Ovary (tissue), 7 donors: ENCODE measurements at regions not wholly inside any gene's neighbourhood (a gene's known extent, or its start where the extent isn't known, plus 50 kb on each side); places are given as distances from the start of the nearest gene placed in this dataset.

ENCODE experiments used
- DNase-seq, 5 donors: peaks; one replicate each; pipeline ENCODE4 v3.0.0-alpha.2; 2019 to 2020
- H3K27ac ChIP-seq, 2 donors: fragments of 200-600 bp; one replicate each; pipeline versions ENCODE4 v1.5.1 to v1.8.0; 2019 to 2022
- H3K27me3 ChIP-seq: fragments of 200-600 bp; one replicate; pipeline ENCODE4 v1.8.0; 2022
- H3K36me3 ChIP-seq: fragments of 200-600 bp; sonication (generic); one replicate; pipeline ENCODE4 v1.5.1; 2019
- H3K4me1 ChIP-seq: one replicate; pipeline ENCODE4 v1.8.1; 2013; ENCODE audit warnings: mild to moderate bottlenecking, moderate library complexity; ENCODE audit not compliant: insufficient read depth
- H3K4me3 ChIP-seq: fragments of 200-600 bp; sonication (generic); one replicate; pipeline ENCODE4 v1.5.1; 2017
- H3K9me3 ChIP-seq, 2 donors: fragments of 200-600 bp in 1 of 2; sonication (generic) in 1 of 2; one replicate each; pipeline versions ENCODE4 v1.5.1 to v1.8.1; 2013 to 2019; ENCODE audit warnings: mild to moderate bottlenecking in 1 of 2, moderate library complexity in 1 of 2
- EP300 ChIP-seq: sonication (generic); formaldehyde crosslinking; IDR thresholded peaks from one replicate; pipeline ENCODE4 v1.6.1; 2017; ENCODE audit warnings: antibody characterized with exemption
- POLR2A ChIP-seq: fragments of 450-650 bp; IDR thresholded peaks from one replicate; pipeline ENCODE4 v1.6.1; 2017; ENCODE audit warnings: antibody characterized with exemption, mild to moderate bottlenecking, moderate library complexity
- WGBS, 3 donors: extraction: QIAGEN DNeasy Blood & Tissue Kit in 1 of 3; methylation state at CpG; one replicate each; pipeline versions ENCODE4 v1.1.5 to v1.1.7; 2013 to 2017; 5-methylcytosine and 5-hydroxymethylcytosine counted together
- intact Hi-C, 4 donors: fragments of 100-400 bp; cut with DNase I; formaldehyde crosslinking; loops; one replicate each; pipeline versions ENCODE4 v1.11.0 to v1.15.1; 2022 to 2023
- TF ChIP-seq, protein P1 (sequence below), 3 donors: fragments of 450-650 bp in 2 of 3; fragments of 200-600 bp in 1 of 3; IDR thresholded peaks; one replicate each; pipeline versions ENCODE4 v1.5.1 to v1.8.0; 2016 to 2022; ENCODE audit warnings: antibody characterized with exemption in 3 of 3, mild to moderate bottlenecking in 1 of 3
- donor health status: DM: no; HTN: no; CAD: no; lungs with moderate emphysema.
- donor health status: DM: no; HTN: no; CAD: no.
- donor health status: Bipolar disorder and iron deficiency.
- donor health status: DM: no; HTN: no; CAD: no.
- donor health status: DM: yes; HTN: yes; CAD: no.

- intact Hi-C loops: no loop called here
- Histone ChIP-seq H3K27me3 (no peaks in the 10 kb centered on the region), H3K36me3 (no peaks in the 10 kb centered on the region), H3K9me3 (no peaks in the 10 kb centered on the region), H3K4me3 (no peak overlapping the region), H3K4me1 (no peaks in the 10 kb centered on the region), H3K27ac (no peak overlapping the region)
- DNase-seq: no peak
- 65 to 68% (median 65%) methylated on average over 1 of the region's 1 CpG for WGBS, 3 donors
- TF ChIP-seq POLR2A (no peak), EP300 (no peak)
- TF ChIP-seq, protein P1, sequence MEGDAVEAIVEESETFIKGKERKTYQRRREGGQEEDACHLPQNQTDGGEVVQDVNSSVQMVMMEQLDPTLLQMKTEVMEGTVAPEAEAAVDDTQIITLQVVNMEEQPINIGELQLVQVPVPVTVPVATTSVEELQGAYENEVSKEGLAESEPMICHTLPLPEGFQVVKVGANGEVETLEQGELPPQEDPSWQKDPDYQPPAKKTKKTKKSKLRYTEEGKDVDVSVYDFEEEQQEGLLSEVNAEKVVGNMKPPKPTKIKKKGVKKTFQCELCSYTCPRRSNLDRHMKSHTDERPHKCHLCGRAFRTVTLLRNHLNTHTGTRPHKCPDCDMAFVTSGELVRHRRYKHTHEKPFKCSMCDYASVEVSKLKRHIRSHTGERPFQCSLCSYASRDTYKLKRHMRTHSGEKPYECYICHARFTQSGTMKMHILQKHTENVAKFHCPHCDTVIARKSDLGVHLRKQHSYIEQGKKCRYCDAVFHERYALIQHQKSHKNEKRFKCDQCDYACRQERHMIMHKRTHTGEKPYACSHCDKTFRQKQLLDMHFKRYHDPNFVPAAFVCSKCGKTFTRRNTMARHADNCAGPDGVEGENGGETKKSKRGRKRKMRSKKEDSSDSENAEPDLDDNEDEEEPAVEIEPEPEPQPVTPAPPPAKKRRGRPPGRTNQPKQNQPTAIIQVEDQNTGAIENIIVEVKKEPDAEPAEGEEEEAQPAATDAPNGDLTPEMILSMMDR (IDR thresholded peaks at IDR 0.05): no peak
These were observed 194.9 kb downstream of the TINAG start for GRCh38 chr6:54503144-54503543.

GRCh38 chr6:54515013-54515412 lies 206.8 kb downstream of the TINAG start:
- intact Hi-C loops: no loop called here
- TF ChIP-seq EP300 (no peak), POLR2A (no peak)
- Histone ChIP-seq H3K27me3 (no peaks in the 10 kb centered on the region), H3K9me3 (no peaks in the 10 kb centered on the region), H3K27ac (no peak overlapping the region), H3K4me1 (no peaks in the 10 kb centered on the region), H3K4me3 (no peak overlapping the region), H3K36me3 (no peaks in the 10 kb centered on the region)
- WGBS, 3 donors: 13 to 37% (median 15%) methylated on average over 2 of the region's 2 CpGs
- DNase-seq: no peak

GRCh38 chr6:54515713-54516112 lies 207.5 kb downstream of the TINAG start:
- no peak for TF ChIP-seq POLR2A
- no peak for TF ChIP-seq EP300
- TF ChIP-seq, protein P1 (IDR thresholded peaks at IDR 0.05): no peak
- intact Hi-C loops: no loop called here

DNA sequence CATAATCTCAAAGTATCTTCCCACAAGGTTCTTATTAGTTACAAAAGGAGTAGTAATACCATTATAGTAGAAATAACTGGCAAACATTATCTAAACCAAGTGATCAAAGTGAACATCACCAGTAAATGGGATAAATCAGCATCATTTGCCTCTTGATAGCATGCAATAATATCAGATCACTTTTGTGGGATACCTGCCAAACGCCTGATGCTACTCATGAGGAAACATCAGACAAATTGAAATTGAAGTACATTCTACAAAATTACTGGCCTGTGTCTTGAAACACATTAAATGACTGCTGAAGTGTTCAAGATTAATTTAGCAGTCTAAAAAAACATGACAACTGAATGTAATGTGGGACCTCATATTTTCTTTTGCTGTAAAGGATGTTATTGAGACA lies 208.1 kb downstream of the TINAG start:
- H3K9me3 ChIP-seq: no peaks in the 10 kb centered on the region
- no peaks in the 10 kb centered on the region for H3K36me3 ChIP-seq
- intact Hi-C loops: no loop called here
- WGBS, 3 donors: 67 to 78% (median 74%) methylated on average over 1 of the region's 1 CpG
- no peak overlapping the region for H3K4me3 ChIP-seq
- DNase-seq: no peak
- no peak overlapping the region for H3K27ac ChIP-seq
- no peaks in the 10 kb centered on the region for H3K27me3 ChIP-seq
- TF ChIP-seq EP300 (no peak), POLR2A (no peak)
- TF ChIP-seq, protein P1 (IDR thresholded peaks at IDR 0.05): no peak
- H3K4me1 ChIP-seq: no peaks in the 10 kb centered on the region

More at GRCh38 chr6:54515713-54516112, 207.5 kb downstream of the TINAG start:
- no peak for DNase-seq
- H3K4me1 ChIP-seq: no peaks in the 10 kb centered on the region
- no peaks in the 10 kb centered on the region for H3K36me3 ChIP-seq
- no peak overlapping the region for H3K27ac ChIP-seq
- H3K9me3 ChIP-seq: no peaks in the 10 kb centered on the region
- H3K4me3 ChIP-seq: no peak overlapping the region
- no peaks in the 10 kb centered on the region for H3K27me3 ChIP-seq
- WGBS, 3 donors: 73 to 79% (median 74%) methylated on average over 1 of the region's 1 CpG

DNA sequence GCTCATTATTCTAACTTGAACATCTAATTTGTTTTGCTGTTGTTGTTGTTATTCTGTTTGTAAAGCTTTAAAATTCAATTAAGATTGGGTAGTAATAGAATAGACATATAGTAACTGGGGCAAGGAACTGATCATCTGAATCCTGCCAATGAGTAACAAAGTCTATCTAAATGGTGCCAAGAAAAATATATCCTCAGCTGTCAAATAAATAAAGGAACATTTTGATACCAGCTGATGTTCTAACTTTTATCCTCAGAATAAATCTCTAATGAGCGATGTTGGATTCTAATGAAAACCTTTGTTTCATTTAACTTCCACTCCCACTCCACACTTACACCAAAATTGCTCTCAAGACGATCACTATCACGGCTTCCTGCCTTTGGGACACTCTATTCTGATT lies 210.9 kb downstream of the TINAG start:
- Histone ChIP-seq H3K4me3 (no peak overlapping the region), H3K9me3 (no peaks in the 10 kb centered on the region), H3K4me1 (no peaks in the 10 kb centered on the region), H3K27me3 (no peaks in the 10 kb centered on the region), H3K36me3 (no peaks in the 10 kb centered on the region), H3K27ac (no peak overlapping the region)
- DNase-seq: no peak
- 75 to 78% (median 77%) methylated on average over 3 of the region's 3 CpGs for WGBS, 3 donors
- intact Hi-C loops: no loop called here
- no peak for TF ChIP-seq EP300
- TF ChIP-seq POLR2A: no peak
- TF ChIP-seq, protein P1 (IDR thresholded peaks at IDR 0.05): no peak
